ENCODE measurements at regions not wholly inside any gene's neighbourhood (a gene's known extent, or its start where the extent isn't known, plus 50 kb on each side); places are given as distances from the start of the nearest gene placed in this dataset.

GRCh38 chr6:78031228-78031627, 378.4 kb downstream of the MEI4 start (continued):
- TF ChIP-seq ZNF18 (tag by site-specific recombination; IDR thresholded peaks at IDR 0.05) (no peak), ZNF558 (tag by site-specific recombination; IDR thresholded peaks at IDR 0.05) (no peak), ZNF324 (tag by site-specific recombination; IDR thresholded peaks at IDR 0.05) (no peak), ZBTB6 (tag by site-specific recombination; IDR thresholded peaks at IDR 0.05) (no peak), KLF10 (tag by site-specific recombination; IDR thresholded peaks at IDR 0.05) (no peak), ZEB2 (tag by site-specific recombination; IDR thresholded peaks at IDR 0.05) (no peak), ZNF184 (tag by site-specific recombination; IDR thresholded peaks at IDR 0.05) (no peak)

- H3K36me3 ChIP-seq (ENCODE audit: control insufficient read depth in 2 of 2, insufficient read depth in 1 of 2, low read length in 2 of 2): no peaks in the 10 kb centered on the region
- CTCF ChIA-PET: no interaction called here
- H3K27ac ChIP-seq (ENCODE audit: extremely low read depth, low read depth, low read length): no peak overlapping the region
- POLR2A ChIA-PET: no interaction called here
- H3K4me1 ChIP-seq (ENCODE audit: control insufficient read depth, insufficient read depth, low read length): no peaks in the 10 kb centered on the region
- no peak overlapping the region for H3K4me3 ChIP-seq (ENCODE audit: low read depth, low read length)
- no peaks in the 10 kb centered on the region for H3K9me3 ChIP-seq (ENCODE audit: control insufficient read depth, insufficient read depth, low read depth, low read length)
- TF ChIP-seq ZSCAN16 (tag by site-specific recombination; IDR thresholded peaks at IDR 0.05) (no peak), ZNF24 (tag by site-specific recombination; IDR thresholded peaks at IDR 0.05) (no peak), ZSCAN30 (tag by site-specific recombination; IDR thresholded peaks at IDR 0.05) (no peak), ZNF223 (tag by site-specific recombination; IDR thresholded peaks at IDR 0.05) (no peak), ZNF211 (tag by site-specific recombination; IDR thresholded peaks at IDR 0.05; ENCODE audit: low read depth) (no peak), ELK4 (IDR thresholded peaks at IDR 0.05; ENCODE audit: borderline replicate concordance, low read depth, low read length) (no peak), ZNF707 (tag by site-specific recombination; IDR thresholded peaks at IDR 0.05) (no peak), PATZ1 (tag by site-specific recombination; IDR thresholded peaks at IDR 0.05) (no peak), OSR2 (tag by site-specific recombination; IDR thresholded peaks at IDR 0.05) (no peak), ZNF10 (tag by site-specific recombination; IDR thresholded peaks at IDR 0.05) (no peak)
Measured at GRCh38 chr6:78059171-78059570, 406.3 kb downstream of the MEI4 start.

- Histone ChIP-seq H3K36me3 (ENCODE audit: control insufficient read depth in 2 of 2, insufficient read depth in 1 of 2, low read length in 2 of 2) (no peaks in the 10 kb centered on the region), H3K27ac (ENCODE audit: extremely low read depth, low read depth, low read length) (no peak overlapping the region), H3K4me1 (ENCODE audit: control insufficient read depth, insufficient read depth, low read length) (no peaks in the 10 kb centered on the region), H3K4me3 (ENCODE audit: low read depth, low read length) (no peak overlapping the region), H3K9me3 (ENCODE audit: control insufficient read depth, insufficient read depth, low read depth, low read length) (no peaks in the 10 kb centered on the region)
- ChIA-PET POLR2A (no interaction called here), CTCF (no interaction called here)
- TF ChIP-seq ZNF248 (tag by site-specific recombination; IDR thresholded peaks at IDR 0.05): no peak
- no peak for TF ChIP-seq ZNF23 (tag by site-specific recombination; IDR thresholded peaks at IDR 0.05; ENCODE audit: borderline replicate concordance)
- no peak for TF ChIP-seq ZBTB44 (tag by site-specific recombination; IDR thresholded peaks at IDR 0.05)
- no peak for TF ChIP-seq KLF7 (tag by site-specific recombination; IDR thresholded peaks at IDR 0.05; ENCODE audit: borderline replicate concordance)
- TF ChIP-seq ZNF513 (tag by site-specific recombination; IDR thresholded peaks at IDR 0.05): no peak
- no peak for TF ChIP-seq ZNF514 (tag by site-specific recombination; IDR thresholded peaks at IDR 0.05)
- no peak for TF ChIP-seq ZNF785 (tag by site-specific recombination; IDR thresholded peaks at IDR 0.05)
Measured at GRCh38 chr6:78062993-78063392, 410.2 kb downstream of the MEI4 start.

Measured in HEK293 (cell line).